Transverse colon (tissue), 4 donors: ENCODE measurements at regions not wholly inside any gene's neighbourhood (a gene's known extent, or its start where the extent isn't known, plus 50 kb on each side); places are given as distances from the start of the nearest gene placed in this dataset.

Experiments used
- DNase-seq: peaks from one replicate; pipeline ENCODE4 v3.0.0-alpha.2; 2019
- H3K27ac ChIP-seq, 4 donors: fragments of 200-600 bp; sonication (generic); 2 replicates each; pipeline ENCODE4 v1.5.1; 2016 to 2018; ENCODE audit warnings: inconsistent platforms in 4 of 4
- H3K27me3 ChIP-seq: fragments of 200-600 bp; sonication (generic); 2 replicates; pipeline ENCODE4 v1.5.1; 2017; ENCODE audit warnings: inconsistent platforms
- H3K36me3 ChIP-seq, 4 donors: fragments of 200-600 bp; sonication (generic); 2 replicates each; pipeline ENCODE4 v1.5.1; 2017 to 2019; ENCODE audit warnings: inconsistent platforms in 4 of 4
- H3K4me1 ChIP-seq, 4 donors: fragments of 200-600 bp; sonication (generic); 2 replicates each; pipeline ENCODE4 v1.5.1; 2017 to 2020; ENCODE audit warnings: inconsistent platforms in 4 of 4
- H3K4me3 ChIP-seq, 4 donors: fragments of 200-600 bp; sonication (generic); 1 replicate in 1 of 4; 2 replicates in 3 of 4; pipeline versions ENCODE4 v1.5.1 to v1.6.1; 2017 to 2019; ENCODE audit warnings: inconsistent platforms in 4 of 4
- H3K9me3 ChIP-seq, 2 donors: fragments of 200-600 bp; sonication (generic); 2 replicates each; pipeline ENCODE4 v1.5.1; 2017 to 2019; ENCODE audit warnings: inconsistent platforms in 2 of 2
- CTCF ChIP-seq, 5 experiments: fragments of 200-600 bp in 3 of 5; fragments of 450-650 bp in 2 of 5; sonication (generic) in 3 of 5; IDR thresholded peaks; 1 replicate in 2 of 5; 2 replicates in 3 of 5; pipeline ENCODE4 v1.5.1; 2016 to 2017; ENCODE audit warnings: antibody characterized with exemption in 5 of 5, inconsistent platforms in 3 of 5, mild to moderate bottlenecking in 2 of 5, moderate library complexity in 1 of 5
- EP300 ChIP-seq: sonication (generic); formaldehyde crosslinking; IDR thresholded peaks from one replicate; pipeline ENCODE4 v1.6.1; 2017; ENCODE audit warnings: antibody characterized with exemption, low read depth
- POLR2A ChIP-seq: fragments of 450-650 bp; IDR thresholded peaks from one replicate; pipeline ENCODE4 v1.6.1; 2016; ENCODE audit warnings: antibody characterized with exemption, mild to moderate bottlenecking, moderate library complexity
- POLR2AphosphoS5 ChIP-seq, 3 donors: sonication (generic); formaldehyde crosslinking; IDR thresholded peaks; one replicate each; pipeline ENCODE4 v1.6.1; 2016; ENCODE audit warnings: antibody characterized with exemption in 3 of 3
- WGBS, 2 donors: methylation state at CpG; one replicate each; pipeline ENCODE4 v1.1.5; 2018; ENCODE audit warnings: low coverage in 1 of 2; 5-methylcytosine and 5-hydroxymethylcytosine counted together
- in situ Hi-C, 4 donors: fragments of 200-750 bp; cut with MboI; loops; one replicate each; pipeline versions ENCODE4 v1.15.0 to v1.15.1; 2017; ENCODE audit warnings: low sequenced_read_pairs in 3 of 4, low pct_ligation_motif_present in 1 of 4, low pct_unique_long_range_greater_than_20kb in 1 of 4
- intact Hi-C: fragments of 100-400 bp; cut with DNase I; formaldehyde crosslinking; loops from one replicate; pipeline ENCODE4 v1.15.1; 2023; ENCODE audit warnings: low total_unique reads

- no peak for TF ChIP-seq EP300
- no peak for TF ChIP-seq POLR2AphosphoS5 (IDR thresholded peaks at IDR 0.05)
- no peak for TF ChIP-seq POLR2A
- no peak for TF ChIP-seq CTCF (IDR thresholded peaks at IDR 0.05)
- 19% methylated on average over 7 of the region's 7 CpGs; no CpG with 5 or more reads in 1 of the 2 donors for WGBS, 2 donors
These were observed 355.4 kb upstream of the SLC24A2 start for GRCh38 chr9:20144197-20144596.

DNA sequence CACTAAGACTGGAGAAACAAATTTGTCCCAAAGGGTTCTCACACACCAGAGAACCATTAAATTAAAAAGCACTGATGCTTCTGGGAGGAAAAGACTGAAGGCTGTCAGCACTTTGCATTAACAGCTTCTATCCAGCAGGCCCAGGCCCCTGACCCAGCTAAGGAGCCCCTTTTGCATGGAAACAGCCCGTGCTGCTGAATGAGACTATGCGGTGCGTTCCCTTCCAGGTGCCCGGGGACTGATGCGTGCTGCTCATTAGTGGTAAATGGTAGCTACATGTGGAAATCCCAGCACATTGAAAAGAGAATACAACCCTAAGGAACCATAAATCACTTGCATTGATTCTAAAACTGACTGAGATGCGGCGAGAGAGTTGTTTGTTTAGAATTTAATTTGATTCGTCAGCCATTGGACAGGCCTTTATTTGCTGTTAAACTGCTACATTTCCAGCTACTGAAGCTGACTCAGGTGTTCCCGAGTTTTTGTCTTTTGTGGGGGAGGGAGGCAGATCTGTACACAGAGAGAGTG lies 351.0 kb upstream of the SLC24A2 start:
- no peak overlapping the region for H3K27ac ChIP-seq
- TF ChIP-seq EP300 (no peak), POLR2A (no peak), CTCF (IDR thresholded peaks at IDR 0.05) (no peak), POLR2AphosphoS5 (IDR thresholded peaks at IDR 0.05) (no peak)
- H3K4me3 ChIP-seq, result no peak overlapping the region
- H3K4me1 ChIP-seq, result peaks cover 0 to 6% (median 3%) of the 10 kb centered on the region in 4 donors
- H3K27me3 ChIP-seq, result no peaks in the 10 kb centered on the region
- 88 to 98% methylated on average over 7 to 9 of the region's 9 CpGs for WGBS, 2 donors
- intact Hi-C loops (no loop called here), in situ Hi-C loops (no loop called here)
- no peaks in the 10 kb centered on the region for H3K36me3 ChIP-seq
- H3K9me3 ChIP-seq, result no peaks in the 10 kb centered on the region
- no peak for DNase-seq

More at GRCh38 chr9:20144197-20144596, 355.4 kb upstream of the SLC24A2 start:
- intact Hi-C loops, result no loop called here
- peaks cover 0 to 6% (median 3%) of the 10 kb centered on the region in 4 donors for H3K4me1 ChIP-seq
- no peak for DNase-seq
- no peaks in the 10 kb centered on the region for H3K36me3 ChIP-seq
- no peaks in the 10 kb centered on the region for H3K9me3 ChIP-seq
- H3K4me3 ChIP-seq, result no peak overlapping the region
- no peaks in the 10 kb centered on the region for H3K27me3 ChIP-seq
- H3K27ac ChIP-seq, result no peak overlapping the region
- in situ Hi-C loops, result no loop called here

GRCh38 chr9:20138841-20139240 lies 350.0 kb upstream of the SLC24A2 start:
- 92 to 100% methylated on average over 2 to 4 of the region's 4 CpGs for WGBS, 2 donors
- H3K4me1 ChIP-seq, result peaks cover 0 to under 1% (median 0%) of the 10 kb centered on the region in 4 donors
- intact Hi-C loops (no loop called here), in situ Hi-C loops (no loop called here)
- H3K4me3 ChIP-seq, result no peak overlapping the region
- H3K9me3 ChIP-seq, result no peaks in the 10 kb centered on the region
- H3K27me3 ChIP-seq, result no peaks in the 10 kb centered on the region
- H3K27ac ChIP-seq, result no peak overlapping the region
- no peaks in the 10 kb centered on the region for H3K36me3 ChIP-seq
- TF ChIP-seq EP300, result no peak
- no peak for DNase-seq

GRCh38 chr9:20138116-20138515 lies 349.3 kb upstream of the SLC24A2 start:
- Histone ChIP-seq H3K27me3 (no peaks in the 10 kb centered on the region), H3K4me1 (no peaks in the 10 kb centered on the region), H3K36me3 (no peaks in the 10 kb centered on the region), H3K27ac (no peak overlapping the region), H3K4me3 (no peak overlapping the region), H3K9me3 (no peaks in the 10 kb centered on the region)
- intact Hi-C loops (no loop called here), in situ Hi-C loops (no loop called here)
- no peak for DNase-seq
- TF ChIP-seq EP300, result no peak
- no peak for TF ChIP-seq POLR2A
- TF ChIP-seq CTCF (IDR thresholded peaks at IDR 0.05), result no peak
- no peak for TF ChIP-seq POLR2AphosphoS5 (IDR thresholded peaks at IDR 0.05)

GRCh38 chr9:20137425-20137824 lies 348.6 kb upstream of the SLC24A2 start:
- WGBS, 2 donors, result 45 to 72% methylated on average over 1 of the region's 1 CpG
- no peaks in the 10 kb centered on the region for H3K36me3 ChIP-seq
- no peak for DNase-seq
- no peaks in the 10 kb centered on the region for H3K27me3 ChIP-seq
- H3K4me1 ChIP-seq, result no peaks in the 10 kb centered on the region
- no peak overlapping the region for H3K27ac ChIP-seq
- TF ChIP-seq POLR2A (no peak), CTCF (IDR thresholded peaks at IDR 0.05) (no peak), POLR2AphosphoS5 (IDR thresholded peaks at IDR 0.05) (no peak), EP300 (no peak)
- no peaks in the 10 kb centered on the region for H3K9me3 ChIP-seq
- intact Hi-C loops, result no loop called here
- H3K4me3 ChIP-seq, result no peak overlapping the region
- in situ Hi-C loops, result no loop called here
